Memory B cell (primary cell): ENCODE measurements at regions not wholly inside any gene's neighbourhood (a gene's known extent, or its start where the extent isn't known, plus 50 kb on each side); places are given as distances from the start of the nearest gene placed in this dataset.

ENCODE experiments used
- ATAC-seq: fragments of 150-1000 bp; cut with Tn5 transposase; 2 replicates; pipeline ENCODE4 v1.10.0; 2021; ENCODE audit warnings: low read depth, mild to moderate bottlenecking, moderate library complexity
- DNase-seq, 2 donors: peaks; one replicate each; pipeline ENCODE4 v3.0.0; 2022; ENCODE audit warnings: low spot score in 2 of 2
- H3K27ac Mint-ChIP-seq: one replicate; pipeline ENCODE4 v1.8.0; 2022; ENCODE audit warnings: mild to moderate bottlenecking, moderate library complexity, mixed read lengths
- H3K27me3 Mint-ChIP-seq: one replicate; pipeline ENCODE4 v1.8.0; 2022; ENCODE audit warnings: mixed read lengths
- H3K36me3 Mint-ChIP-seq: one replicate; pipeline ENCODE4 v1.8.0; 2022; ENCODE audit warnings: mild to moderate bottlenecking, mixed read lengths
- H3K4me1 Mint-ChIP-seq: one replicate; pipeline ENCODE4 v1.8.0; 2022; ENCODE audit warnings: mixed read lengths
- H3K4me3 Mint-ChIP-seq: one replicate; pipeline ENCODE4 v1.8.0; 2022; ENCODE audit warnings: mild to moderate bottlenecking, moderate library complexity, mixed read lengths
- H3K9me3 Mint-ChIP-seq: one replicate; pipeline ENCODE4 v1.8.0; 2022; ENCODE audit warnings: mixed read lengths

DNA sequence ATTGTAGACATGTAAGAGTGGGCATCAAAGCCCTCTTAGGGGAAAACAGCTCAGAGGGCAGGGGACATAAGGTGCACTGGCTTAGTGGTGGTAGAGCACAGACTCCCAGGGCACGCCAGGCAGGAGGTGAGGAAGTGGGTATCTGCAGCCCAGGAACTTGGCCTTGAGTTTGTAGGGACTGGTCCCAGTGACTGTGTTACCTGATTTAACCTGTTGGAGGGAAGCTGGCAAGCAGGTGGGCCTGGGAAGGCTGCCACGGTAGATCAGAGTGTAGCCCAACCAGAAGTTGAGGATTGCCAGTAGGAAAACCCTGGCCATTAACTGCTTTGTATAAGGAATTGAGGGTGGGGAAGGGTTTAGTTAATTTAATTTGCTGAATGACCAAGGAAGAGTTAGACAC is 417.5 kb upstream of the C2CD4B start:
- ATAC-seq (no peak), DNase-seq (no peak)
- H3K36me3 Mint-ChIP-seq: no peaks in the 10 kb centered on the region
- no peaks in the 10 kb centered on the region for H3K9me3 Mint-ChIP-seq
- peaks cover 9% of the 10 kb centered on the region for H3K4me1 Mint-ChIP-seq
- H3K27ac Mint-ChIP-seq: no peak overlapping the region
- no peak overlapping the region for H3K4me3 Mint-ChIP-seq
- peaks cover 3% of the 10 kb centered on the region for H3K27me3 Mint-ChIP-seq

DNA sequence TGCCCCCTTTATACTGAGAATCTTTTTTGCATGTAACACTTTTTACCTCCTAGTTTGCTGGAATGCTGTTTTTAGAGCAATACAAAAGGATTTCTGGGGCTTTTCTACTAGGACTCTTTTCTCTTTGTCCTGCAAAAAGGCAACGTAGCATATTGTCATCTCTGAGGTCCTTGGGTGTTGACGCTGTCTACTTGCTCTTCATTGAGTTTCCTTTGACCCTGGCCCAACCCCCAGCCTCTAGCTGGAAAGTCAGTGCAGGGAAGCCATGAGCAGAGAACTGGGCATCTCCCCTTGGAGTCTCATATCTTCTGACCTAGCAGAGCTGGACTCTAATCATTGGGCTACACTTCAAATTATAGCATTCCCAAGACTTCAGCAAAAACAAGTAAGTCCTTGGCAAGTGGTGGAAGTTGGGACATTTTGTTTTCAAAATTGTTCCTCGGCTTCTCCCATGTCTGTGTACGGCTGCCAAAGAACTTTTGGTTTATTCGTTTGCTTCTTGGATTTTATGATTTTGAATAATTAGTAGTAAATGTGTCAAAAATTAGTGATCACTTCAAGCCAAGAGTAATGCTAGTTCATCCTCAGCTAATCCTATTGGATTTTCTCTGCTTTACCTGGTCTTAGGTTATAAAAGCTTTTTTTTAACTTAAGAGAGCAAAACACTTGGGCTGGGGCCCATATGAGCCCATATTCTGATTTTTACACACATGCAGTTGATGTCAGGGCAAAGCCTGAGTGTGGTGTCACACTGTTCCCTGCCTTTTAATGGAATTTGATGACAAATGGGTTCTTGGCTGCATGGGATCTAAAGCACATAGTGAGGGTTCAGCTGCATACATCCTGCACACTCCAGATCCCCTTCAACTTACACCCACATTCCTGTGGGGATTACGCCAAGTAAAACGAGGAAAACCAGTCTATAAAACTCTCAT is 419.5 kb upstream of the C2CD4B start:
- no peaks in the 10 kb centered on the region for H3K36me3 Mint-ChIP-seq
- H3K9me3 Mint-ChIP-seq: no peaks in the 10 kb centered on the region
- H3K27me3 Mint-ChIP-seq: peaks cover 4% of the 10 kb centered on the region
- peaks cover 2% of the 10 kb centered on the region for H3K4me1 Mint-ChIP-seq
- no peak for ATAC-seq
- no peak overlapping the region for H3K4me3 Mint-ChIP-seq
- no peak for DNase-seq
- H3K27ac Mint-ChIP-seq: no peak overlapping the region

DNA sequence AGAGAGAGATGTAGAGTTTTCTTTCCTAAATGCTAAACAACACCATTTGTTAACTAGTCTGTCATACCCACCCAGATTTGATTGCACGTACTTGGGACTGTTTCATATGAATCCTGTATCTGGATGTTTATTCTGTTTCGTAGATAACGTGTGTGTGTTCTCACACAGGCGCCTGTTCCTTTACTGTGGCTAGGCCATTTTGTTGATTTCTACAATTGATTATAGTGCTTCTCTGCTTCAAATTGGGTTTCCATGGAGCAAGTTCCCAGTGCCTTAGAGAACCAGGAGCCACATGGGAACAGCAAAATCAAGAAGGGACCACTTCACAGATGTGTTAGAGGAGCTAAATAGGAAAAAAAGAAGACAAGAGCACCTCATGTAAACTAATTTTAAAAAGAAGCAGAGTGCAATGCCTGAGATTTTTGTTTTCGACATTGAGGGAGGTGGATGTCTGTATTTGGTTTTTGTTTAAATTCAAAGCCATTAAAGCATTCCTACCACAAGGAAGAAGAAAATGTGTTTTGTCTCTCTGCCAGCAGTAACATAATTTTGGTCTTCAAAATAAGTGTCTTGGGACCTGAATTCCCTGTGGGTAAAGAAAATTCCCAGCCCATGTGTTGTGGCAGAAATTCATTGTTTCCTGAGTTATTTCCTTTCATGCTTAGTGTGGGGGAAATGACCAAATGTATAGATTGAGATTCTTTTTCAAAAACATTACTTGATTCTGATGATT is 424.0 kb upstream of the C2CD4B start:
- peaks cover 8% of the 10 kb centered on the region for H3K27me3 Mint-ChIP-seq
- ATAC-seq (no peak), DNase-seq (no peak)
- no peak overlapping the region for H3K27ac Mint-ChIP-seq
- no peak overlapping the region for H3K4me3 Mint-ChIP-seq
- no peaks in the 10 kb centered on the region for H3K36me3 Mint-ChIP-seq
- no peaks in the 10 kb centered on the region for H3K9me3 Mint-ChIP-seq
- no peaks in the 10 kb centered on the region for H3K4me1 Mint-ChIP-seq

DNA sequence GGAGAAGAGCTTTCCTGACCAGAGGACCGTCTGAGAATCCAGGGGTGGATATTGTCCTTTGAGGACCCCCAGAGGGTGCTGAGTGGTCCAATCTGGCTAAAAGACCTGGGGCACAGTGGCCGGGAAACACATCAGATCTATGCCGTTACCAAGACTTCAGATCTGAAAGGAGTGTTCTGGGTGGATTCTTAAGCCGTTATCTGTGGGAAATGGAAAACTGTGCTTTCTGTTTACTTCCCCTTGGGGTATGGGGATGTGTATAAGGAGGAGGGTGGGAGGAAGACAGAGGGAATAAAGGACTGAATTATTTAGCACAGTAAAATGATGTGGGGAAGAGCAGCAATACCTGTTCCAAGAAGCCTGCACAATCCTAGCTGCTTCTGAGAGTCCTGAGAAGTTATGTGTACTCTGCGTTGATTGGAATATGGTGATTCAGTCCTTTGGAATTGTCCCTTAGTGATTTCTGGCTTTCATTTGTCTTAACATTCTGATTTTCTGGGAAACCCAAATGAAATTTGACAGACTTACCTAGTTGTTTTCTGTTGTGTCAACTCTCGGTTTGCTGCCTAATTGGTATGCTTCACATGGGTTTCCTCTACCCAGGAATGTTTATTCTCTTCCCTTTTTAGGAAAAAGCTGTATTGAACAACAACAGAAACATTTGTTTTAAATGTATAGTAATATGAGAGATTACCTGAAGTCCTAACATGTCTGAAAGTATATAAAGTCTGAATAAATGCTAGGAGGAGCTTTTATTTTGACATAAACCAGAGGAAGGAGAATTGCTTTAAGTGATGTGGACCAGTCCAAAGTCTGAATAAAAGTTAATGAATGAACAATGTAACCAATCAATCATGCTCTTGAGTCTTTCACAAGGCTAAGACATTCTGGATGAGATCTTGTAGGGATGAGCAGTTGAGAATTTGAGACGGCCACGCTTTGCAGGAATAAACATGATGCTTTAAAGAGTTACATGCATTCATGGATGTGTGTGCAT is 427.1 kb upstream of the C2CD4B start:
- Mint-ChIP-seq H3K4me1 (no peaks in the 10 kb centered on the region), H3K27me3 (peaks cover 11% of the 10 kb centered on the region), H3K27ac (no peak overlapping the region), H3K36me3 (no peaks in the 10 kb centered on the region), H3K4me3 (no peak overlapping the region), H3K9me3 (no peaks in the 10 kb centered on the region)
- DNase-seq: no peak
- no peak for ATAC-seq

DNA sequence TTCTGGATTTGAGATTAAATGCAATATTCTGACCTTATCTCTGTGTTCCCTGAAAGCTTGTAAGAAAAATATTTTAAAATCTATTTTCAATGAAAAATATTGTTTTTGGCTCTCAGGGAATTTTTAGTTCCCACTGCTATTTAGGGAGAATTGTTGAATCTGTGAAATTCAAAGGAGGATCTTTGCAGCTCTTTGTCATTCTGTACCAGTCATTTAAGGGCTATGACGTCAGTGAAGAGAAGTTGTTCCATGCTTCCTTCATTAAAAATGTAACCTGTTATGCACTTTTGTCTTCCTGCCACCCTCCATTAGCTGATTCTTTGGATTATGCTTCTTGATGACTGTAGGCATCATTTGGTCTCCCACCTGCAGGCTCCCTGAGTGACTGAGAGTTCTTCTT is 427.8 kb upstream of the C2CD4B start:
- H3K9me3 Mint-ChIP-seq: no peaks in the 10 kb centered on the region
- H3K4me3 Mint-ChIP-seq: no peak overlapping the region
- DNase-seq: no peak
- H3K27ac Mint-ChIP-seq: no peak overlapping the region
- H3K27me3 Mint-ChIP-seq: peaks cover 11% of the 10 kb centered on the region
- H3K4me1 Mint-ChIP-seq: no peaks in the 10 kb centered on the region
- ATAC-seq: no peak
- H3K36me3 Mint-ChIP-seq: no peaks in the 10 kb centered on the region

DNA sequence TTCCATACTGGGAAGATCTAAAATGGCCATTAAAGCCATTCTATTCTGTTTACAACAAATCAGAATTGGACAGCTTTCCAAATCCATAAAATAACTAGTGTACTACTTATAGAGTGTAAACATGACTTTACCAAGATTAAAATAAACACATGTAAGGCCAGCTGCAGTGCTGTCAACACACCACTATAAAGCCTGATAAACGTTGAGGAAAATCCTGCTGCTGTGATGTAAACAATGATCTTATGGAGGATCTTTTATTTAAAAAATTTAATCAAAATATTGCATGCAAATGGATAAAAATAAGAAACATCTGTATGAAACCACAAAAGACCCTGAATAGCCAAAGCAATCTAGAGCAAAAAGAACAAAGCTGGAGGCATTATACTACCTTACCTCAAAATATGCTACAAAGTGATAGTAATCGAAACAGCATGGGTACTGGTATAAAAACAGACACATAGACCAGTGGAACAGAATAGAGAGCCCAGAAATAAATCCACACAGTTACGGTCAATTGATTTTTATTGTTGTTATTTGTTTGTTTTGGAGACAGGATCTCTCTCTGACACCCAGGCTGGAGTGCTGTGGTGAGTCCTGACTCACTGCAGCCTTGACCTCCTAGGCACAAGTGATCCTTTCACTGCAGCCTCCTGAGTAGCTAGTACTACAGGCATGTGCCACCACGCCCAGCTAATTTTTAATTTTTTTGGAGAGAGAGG is 428.8 kb upstream of the C2CD4B start:
- H3K27me3 Mint-ChIP-seq: peaks cover 10% of the 10 kb centered on the region
- no peak for ATAC-seq

DNA sequence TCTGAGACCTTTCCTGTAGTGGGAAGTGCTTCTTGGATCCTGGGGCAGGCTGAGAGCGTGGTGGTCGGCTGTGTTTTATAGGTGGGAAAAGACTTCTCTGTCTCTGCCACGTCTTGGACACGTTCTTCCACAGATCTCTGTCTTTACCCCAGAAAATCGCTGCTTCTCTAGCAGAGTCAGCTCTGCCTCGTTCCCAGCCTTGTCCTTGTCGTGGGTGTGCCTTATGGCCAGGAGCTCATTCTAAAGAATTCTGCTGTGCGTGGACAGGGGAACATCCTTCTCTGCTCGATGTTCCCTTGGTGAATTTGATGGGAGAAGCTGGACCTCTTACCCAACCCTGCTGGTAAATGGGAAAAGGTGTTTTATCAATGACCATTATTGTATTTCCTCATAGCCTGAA is 433.1 kb upstream of the C2CD4B start:
- H3K27me3 Mint-ChIP-seq: peaks cover 9% of the 10 kb centered on the region
- DNase-seq (no peak), ATAC-seq (no peak)
- no peaks in the 10 kb centered on the region for H3K36me3 Mint-ChIP-seq
- H3K4me1 Mint-ChIP-seq: no peaks in the 10 kb centered on the region
- no peak overlapping the region for H3K4me3 Mint-ChIP-seq
- no peaks in the 10 kb centered on the region for H3K9me3 Mint-ChIP-seq
- no peak overlapping the region for H3K27ac Mint-ChIP-seq

More for the DNA sequence above, 428.8 kb upstream of the C2CD4B start:
- no peaks in the 10 kb centered on the region for H3K36me3 Mint-ChIP-seq
- H3K27ac Mint-ChIP-seq: no peak overlapping the region
- H3K9me3 Mint-ChIP-seq: no peaks in the 10 kb centered on the region
- no peaks in the 10 kb centered on the region for H3K4me1 Mint-ChIP-seq
- no peak overlapping the region for H3K4me3 Mint-ChIP-seq
- DNase-seq: no peak

DNA sequence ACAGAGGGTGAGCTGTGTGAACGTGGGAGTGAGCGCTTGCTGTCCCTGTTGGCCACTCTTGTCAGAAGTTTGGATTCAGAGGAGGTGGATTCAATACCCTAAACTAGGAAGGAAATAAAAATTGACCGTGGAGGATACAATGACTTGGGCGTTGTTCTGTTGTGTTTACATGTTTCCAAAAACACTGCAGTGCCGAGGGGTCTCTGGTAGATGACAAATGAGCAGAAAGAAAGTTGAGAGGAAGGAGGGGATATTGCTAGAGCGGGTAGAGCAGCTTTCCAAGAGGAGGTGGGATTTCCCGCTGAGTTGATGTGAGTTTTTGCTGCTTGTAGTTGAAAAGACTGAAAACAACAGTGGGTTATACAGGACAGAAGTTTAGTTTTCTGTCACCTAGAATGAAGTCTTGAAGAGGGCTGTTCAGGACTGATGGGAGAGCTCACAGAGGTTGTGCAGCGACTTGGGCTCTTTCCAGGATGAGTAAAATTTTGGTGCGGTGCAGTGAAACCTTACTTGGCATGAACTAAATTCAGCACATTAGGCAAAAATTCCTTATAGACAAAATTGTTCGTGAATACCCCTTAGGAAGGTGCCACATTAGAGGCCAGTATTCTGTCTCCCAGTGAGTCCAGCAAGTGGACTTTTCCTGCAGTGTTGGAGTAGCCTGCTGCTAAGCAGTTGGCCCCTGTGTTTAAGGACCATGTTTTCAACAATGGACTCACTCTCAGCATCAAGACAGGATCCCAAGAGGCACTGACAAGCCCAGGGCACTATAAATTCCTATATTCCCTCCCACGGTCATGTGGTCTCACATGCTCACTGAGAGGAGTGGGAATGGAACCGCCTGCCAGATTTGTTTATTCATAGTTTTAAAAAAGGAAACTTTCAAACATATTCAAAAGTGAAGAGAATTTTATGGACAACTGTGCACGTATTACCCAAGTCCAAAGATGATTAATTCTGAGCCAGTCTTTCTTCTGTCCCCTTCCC is 435.0 kb upstream of the C2CD4B start:
- Mint-ChIP-seq H3K9me3 (no peaks in the 10 kb centered on the region), H3K27ac (no peak overlapping the region), H3K4me3 (no peak overlapping the region), H3K27me3 (peaks cover 9% of the 10 kb centered on the region), H3K36me3 (no peaks in the 10 kb centered on the region), H3K4me1 (no peaks in the 10 kb centered on the region)
- DNase-seq: no peak
- ATAC-seq: no peak

DNA sequence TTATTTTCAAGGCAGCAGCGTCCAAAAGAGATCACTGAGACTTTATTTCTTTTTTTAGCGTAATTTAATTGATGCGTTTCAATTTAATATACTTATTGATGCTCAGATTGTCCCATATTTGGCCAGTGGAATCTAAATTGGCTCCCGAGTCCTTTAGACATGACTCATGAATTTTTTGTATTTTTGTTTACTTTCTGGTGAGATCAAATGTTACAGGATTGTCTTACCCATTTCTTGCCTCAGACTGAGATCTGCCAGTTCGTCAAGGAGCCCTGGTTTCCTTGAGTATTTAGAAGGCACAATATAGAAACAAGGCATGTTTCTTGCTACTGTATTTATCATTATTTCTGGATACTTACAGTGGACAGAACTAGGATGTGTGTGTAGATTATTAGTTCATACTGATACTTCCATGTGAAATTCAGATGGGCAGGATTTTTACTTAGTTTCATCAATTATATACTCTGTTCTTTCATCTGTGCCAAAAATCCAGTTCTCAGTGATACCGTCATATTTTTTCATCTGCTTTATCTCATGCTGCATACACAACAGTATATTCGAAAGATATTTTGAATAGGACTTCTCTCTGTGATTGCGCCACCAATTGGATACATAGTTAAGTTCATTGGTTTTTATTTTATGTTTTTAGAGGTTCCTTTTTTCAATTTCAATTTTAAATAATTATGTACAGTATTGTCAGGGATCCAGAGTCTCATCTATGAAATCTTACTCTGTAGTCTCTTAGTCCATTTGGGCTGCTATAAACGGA is 436.9 kb upstream of the C2CD4B start:
- no peak for ATAC-seq
- no peaks in the 10 kb centered on the region for H3K36me3 Mint-ChIP-seq
- H3K27ac Mint-ChIP-seq: no peak overlapping the region

DNA sequence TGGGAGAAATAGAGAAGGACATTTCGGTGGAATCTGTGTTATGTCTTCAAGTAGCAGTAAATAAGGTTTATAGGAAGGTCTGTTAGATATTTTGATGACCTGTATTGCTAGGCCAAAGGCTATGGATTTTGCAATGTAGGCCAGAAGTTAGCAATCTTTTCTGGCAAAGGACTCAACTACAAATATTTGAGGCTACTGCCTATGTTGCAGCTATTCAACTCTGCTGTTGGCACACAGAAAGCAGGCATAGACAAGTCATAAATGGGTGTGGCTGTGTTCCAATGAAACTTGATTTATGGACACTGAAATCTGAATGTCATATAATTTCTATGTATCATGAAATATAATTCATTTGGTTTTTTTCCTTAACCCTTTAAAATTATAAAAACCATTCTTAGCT is 438.7 kb upstream of the C2CD4B start:
- no peaks in the 10 kb centered on the region for H3K36me3 Mint-ChIP-seq
- peaks cover 14% of the 10 kb centered on the region for H3K27me3 Mint-ChIP-seq

More for the DNA sequence above, 436.9 kb upstream of the C2CD4B start:
- H3K27me3 Mint-ChIP-seq: peaks cover 7% of the 10 kb centered on the region
- no peak for DNase-seq
- H3K9me3 Mint-ChIP-seq: no peaks in the 10 kb centered on the region
- H3K4me3 Mint-ChIP-seq: no peak overlapping the region
- no peaks in the 10 kb centered on the region for H3K4me1 Mint-ChIP-seq

DNA sequence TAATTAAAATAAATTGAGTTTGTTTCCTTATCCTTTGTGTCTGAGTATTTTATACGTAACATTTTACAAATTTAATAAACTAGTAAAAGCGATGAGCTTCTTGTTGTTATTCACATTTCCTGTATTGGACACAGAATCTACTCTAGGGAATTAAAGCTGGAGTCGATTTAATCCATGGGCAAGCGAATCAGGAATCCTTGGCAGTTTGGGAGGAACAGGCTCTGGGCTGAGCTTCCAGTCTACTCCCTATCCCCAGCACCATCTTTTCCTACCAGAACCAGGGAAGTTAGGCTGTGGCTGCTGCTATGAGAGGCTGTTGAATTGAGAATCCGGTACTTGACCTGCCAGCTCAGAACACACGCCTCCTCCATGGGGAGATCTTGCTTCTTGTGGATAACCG is 437.3 kb upstream of the TPM1 start:
- Mint-ChIP-seq H3K27ac (no peak overlapping the region), H3K4me3 (no peak overlapping the region), H3K36me3 (no peaks in the 10 kb centered on the region), H3K27me3 (peaks cover 12% of the 10 kb centered on the region), H3K4me1 (no peaks in the 10 kb centered on the region), H3K9me3 (no peaks in the 10 kb centered on the region)
- DNase-seq (no peak), ATAC-seq (no peak)

More for the DNA sequence above, 438.7 kb upstream of the C2CD4B start:
- no peak for ATAC-seq
- H3K9me3 Mint-ChIP-seq: no peaks in the 10 kb centered on the region
- H3K4me1 Mint-ChIP-seq: no peaks in the 10 kb centered on the region
- no peak for DNase-seq
- H3K4me3 Mint-ChIP-seq: no peak overlapping the region
- H3K27ac Mint-ChIP-seq: no peak overlapping the region
